Body of pancreas (tissue), 4 donors: ENCODE measurements at regions not wholly inside any gene's neighbourhood (a gene's known extent, or its start where the extent isn't known, plus 50 kb on each side); places are given as distances from the start of the nearest gene placed in this dataset.

ENCODE experiments used
- CTCF ChIP-seq, 7 experiments: fragments of 450-650 bp in 4 of 7; fragments of 200-600 bp in 3 of 7; sonication (generic) in 3 of 7; IDR thresholded peaks; one replicate each; pipeline ENCODE4 v1.5.1; 2016 to 2019; ENCODE audit warnings: antibody characterized with exemption in 7 of 7
- POLR2A ChIP-seq, 3 donors: fragments of 450-650 bp; IDR thresholded peaks; one replicate each; pipeline ENCODE4 v1.6.1; 2016; ENCODE audit warnings: antibody characterized with exemption in 3 of 3, mild to moderate bottlenecking in 2 of 3

- TF ChIP-seq CTCF (IDR thresholded peaks at IDR 0.05): no peak
- TF ChIP-seq POLR2A (IDR thresholded peaks at IDR 0.05): no peak
These were observed 322.7 kb upstream of the SOX11 start for GRCh38 chr2:5369510-5369909.
